Stimulated activated CD8-positive, alpha-beta memory T cell treated with anti-CD3 and anti-CD28 coated beads, Interleukin-12 subunit alpha, Interleukin-12 subunit beta, amount 100 ng/mL, for 24 hours (primary cell): ENCODE measurements at regions not wholly inside any gene's neighbourhood (a gene's known extent, or its start where the extent isn't known, plus 50 kb on each side); places are given as distances from the start of the nearest gene placed in this dataset.
"Not testable (repeated sequence)": the region's sequence is repeated elsewhere in the genome, so short reads cannot be mapped to it uniquely, and the experiment has no call there.

Experiments
- DNase-seq: peaks from one replicate; pipeline ENCODE4 v3.0.0-alpha.2; 2020; ENCODE audit errors: extremely low read depth

DNA sequence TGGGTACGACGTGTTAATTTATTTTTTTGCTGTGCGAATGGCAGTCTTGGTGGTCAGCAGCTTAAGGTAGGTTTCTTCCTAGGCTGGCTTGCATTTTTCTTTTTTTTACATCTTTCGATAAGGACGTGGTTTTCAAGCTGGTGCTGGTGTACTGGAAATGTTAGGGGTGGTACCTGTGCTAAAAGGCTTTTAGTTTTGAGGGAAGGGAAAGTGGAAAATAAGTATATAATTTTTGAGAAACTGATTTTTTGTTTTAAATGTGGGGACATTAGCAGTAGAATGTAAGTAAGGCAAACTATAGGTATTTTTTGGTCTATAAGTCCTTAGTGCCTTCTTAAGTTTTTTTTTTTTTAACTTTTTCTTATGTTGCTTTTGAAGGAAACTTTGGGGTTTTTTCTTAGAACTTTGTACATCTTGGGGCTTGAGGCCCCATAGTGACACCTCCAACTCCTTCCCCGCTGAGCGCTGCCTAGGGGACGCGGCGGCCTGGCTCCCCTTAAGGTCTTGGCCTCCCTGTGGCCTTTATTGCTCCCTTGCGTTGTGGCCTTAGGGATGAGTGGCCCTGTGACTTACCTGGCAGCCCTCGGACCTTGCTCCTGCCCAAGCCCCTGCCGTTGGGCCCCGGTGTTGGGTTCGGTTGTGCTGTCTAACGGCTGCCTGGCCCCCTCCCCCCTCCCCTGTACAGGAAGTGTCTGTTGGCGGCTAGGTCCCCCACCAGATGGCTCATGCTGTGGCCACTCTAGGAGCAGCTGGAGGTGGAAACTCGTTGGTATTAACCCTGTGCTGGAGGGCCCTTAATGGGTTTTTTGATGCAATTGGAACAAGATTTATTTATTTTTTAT is 88.0 kb upstream of the RPRML start:
- peak; percentile 57 for DNase-seq

DNA sequence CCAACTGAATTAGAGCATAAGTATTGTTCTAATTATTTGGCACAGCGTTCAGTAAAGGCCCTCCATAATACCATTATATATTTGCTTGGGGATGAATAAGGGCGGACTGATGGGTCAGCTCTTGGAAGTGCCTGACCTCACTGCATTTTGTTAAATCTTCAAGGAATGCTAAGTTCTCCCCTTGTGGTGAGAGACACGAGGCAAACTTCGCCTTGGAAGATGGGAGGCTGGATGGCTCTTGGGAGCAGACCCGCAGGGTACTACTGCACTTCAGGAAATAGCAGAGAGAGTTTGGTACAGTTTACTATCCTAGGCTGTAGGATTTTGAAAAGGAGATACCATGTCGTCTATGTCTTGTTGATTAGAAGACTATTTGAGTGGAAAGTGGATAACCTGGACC is 87.0 kb upstream of the RPRML start:
- no peak for DNase-seq

DNA sequence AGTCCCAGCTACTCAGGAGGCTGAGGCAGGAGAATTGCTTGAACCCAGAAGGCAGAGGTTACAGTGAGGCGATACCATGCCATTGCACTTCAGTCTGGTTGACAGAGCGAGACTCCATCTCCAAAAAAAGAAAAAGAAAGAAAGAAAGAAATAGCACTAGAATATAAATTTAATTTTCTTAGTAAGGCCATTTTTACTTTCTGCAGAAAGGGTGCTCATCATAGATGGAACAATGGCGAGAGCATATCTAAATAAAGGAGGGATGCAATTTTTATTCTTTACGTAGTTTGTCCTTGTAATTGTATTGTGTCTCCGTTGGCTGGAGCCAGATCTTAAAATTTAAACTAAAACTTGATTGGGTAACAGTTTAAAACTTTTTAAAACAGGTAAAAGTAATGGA is 85.6 kb upstream of the RPRML start:
- DNase-seq, result no peak

- no peak for DNase-seq
Observed at GRCh38 chr17:47063475-47063874, 84.4 kb upstream of the RPRML start.

DNA sequence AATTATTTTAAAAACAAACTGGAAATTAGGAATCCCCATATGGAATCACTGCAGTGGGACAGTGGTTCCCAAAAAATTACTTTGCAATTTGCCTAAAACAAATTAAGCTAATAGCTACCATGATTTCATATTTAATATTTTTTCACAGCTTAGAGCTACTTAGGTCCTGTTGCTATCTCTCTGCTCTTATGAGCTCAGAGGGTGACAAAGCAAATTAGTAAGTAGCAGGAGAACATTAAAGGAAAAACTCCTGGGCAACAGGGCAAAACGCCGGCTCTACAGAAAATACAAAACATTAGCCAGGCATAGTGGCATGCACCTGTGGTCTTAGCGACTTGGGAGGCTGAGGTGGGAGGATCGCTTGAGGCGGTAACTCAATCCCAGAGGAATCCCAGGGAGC is 83.8 kb upstream of the RPRML start:
- not testable (repeated sequence) for DNase-seq

- not testable (repeated sequence) for DNase-seq
Observed at GRCh38 chr17:47060005-47060404, 81.0 kb upstream of the RPRML start.

DNA sequence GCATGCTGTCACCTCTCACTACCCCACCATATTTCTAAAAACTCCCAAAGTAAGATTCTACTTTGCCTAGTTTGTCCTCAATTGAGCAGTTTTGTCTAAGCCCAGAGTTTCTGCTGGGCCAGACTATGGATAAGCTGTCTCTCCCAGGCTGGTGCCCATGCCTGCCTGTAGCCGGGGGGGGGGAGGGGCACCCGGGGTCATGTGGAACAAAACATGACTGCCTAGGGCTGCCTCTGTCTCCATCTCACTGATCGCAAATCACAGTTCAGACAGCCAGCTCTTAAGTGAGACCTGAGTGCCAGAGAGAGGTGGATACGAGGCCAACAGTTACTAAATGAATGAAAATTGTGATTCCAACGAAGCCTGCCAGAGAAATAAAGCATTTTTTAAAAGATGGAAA is 78.8 kb upstream of the RPRML start:
- no peak for DNase-seq

DNA sequence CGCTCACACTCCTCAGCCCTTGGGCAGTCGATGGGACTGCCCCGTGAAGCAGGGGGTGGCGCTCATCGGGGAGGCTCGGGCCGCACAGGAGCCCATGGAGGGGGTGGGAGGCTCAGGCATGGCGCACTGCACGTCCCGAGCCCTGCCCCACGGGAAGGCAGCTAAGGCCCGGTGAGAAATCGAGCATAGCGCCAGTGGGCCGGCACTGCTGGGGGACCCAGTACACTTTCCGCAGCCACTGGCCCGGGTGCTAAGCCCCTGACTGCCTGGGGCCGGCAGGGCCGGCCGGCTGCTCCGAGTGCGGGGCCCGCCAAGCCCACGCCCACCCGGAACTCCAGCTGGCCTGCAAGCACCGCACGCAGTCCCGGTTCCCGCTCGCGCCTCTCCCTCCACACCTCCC is 78.2 kb upstream of the RPRML start:
- DNase-seq, result not testable (repeated sequence)

DNA sequence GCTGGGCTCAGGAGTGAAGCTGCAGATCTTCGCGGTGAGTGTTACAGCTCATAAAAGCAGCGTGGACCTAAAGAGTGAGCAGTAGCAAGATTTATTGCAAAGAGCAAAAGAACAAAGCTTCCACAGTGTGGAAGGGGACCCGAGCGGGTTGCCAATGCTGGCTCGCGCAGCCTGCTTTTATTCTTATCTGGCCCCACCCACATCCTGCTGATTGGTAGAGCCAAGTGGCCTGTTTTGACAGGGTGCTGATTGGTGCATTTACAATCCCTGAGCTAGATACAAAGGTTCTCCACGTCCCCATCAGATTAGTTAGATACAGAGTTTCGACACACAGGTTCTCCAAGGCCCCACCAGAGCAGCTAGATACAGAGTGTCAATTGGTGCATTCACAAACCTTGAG is 77.6 kb upstream of the RPRML start:
- not testable (repeated sequence) for DNase-seq
